Stimulated activated CD8-positive, alpha-beta memory T cell treated with anti-CD3 and anti-CD28 coated beads, Interleukin-2, amount 100 ng/mL, for 48 hours (primary cell): ENCODE measurements at regions not wholly inside any gene's neighbourhood (a gene's known extent, or its start where the extent isn't known, plus 50 kb on each side); places are given as distances from the start of the nearest gene placed in this dataset.

Experiments used
- DNase-seq, 2 donors: peaks; one replicate each; pipeline ENCODE4 v3.0.0-alpha.2; 2020; ENCODE audit warnings: low read depth in 2 of 2

GRCh38 chr10:88060762-88061161, 197.3 kb downstream of the PTEN start:
- no peak for DNase-seq

GRCh38 chr10:88062385-88062784, 199.0 kb downstream of the PTEN start:
- DNase-seq: no peak

GRCh38 chr10:88062798-88063472, 199.5 kb downstream of the PTEN start:
- no peak for DNase-seq

GRCh38 chr10:88063861-88064557, 200.6 kb downstream of the PTEN start:
- DNase-seq: no peak

GRCh38 chr10:88064608-88065382, 201.4 kb downstream of the PTEN start:
- peak in 1 of 2 donors; percentile 19 for DNase-seq

- DNase-seq: no peak
Observed at GRCh38 chr10:88065383-88066049, 202.1 kb downstream of the PTEN start.

- DNase-seq: no peak
Observed at GRCh38 chr10:88066319-88066718, 202.9 kb downstream of the PTEN start.

- DNase-seq: no peak
Observed at GRCh38 chr10:88066876-88067275, 203.5 kb downstream of the PTEN start.

GRCh38 chr10:88067737-88068136, 204.3 kb downstream of the PTEN start:
- no peak for DNase-seq

GRCh38 chr10:88069338-88069737, 205.9 kb downstream of the PTEN start:
- no peak for DNase-seq

GRCh38 chr10:88070080-88070880, 206.9 kb downstream of the PTEN start:
- no peak for DNase-seq

- DNase-seq: no peak
Observed at GRCh38 chr10:88071879-88072278, 208.5 kb downstream of the PTEN start.

- DNase-seq: no peak
Observed at GRCh38 chr10:88073682-88074081, 210.3 kb downstream of the PTEN start.

- DNase-seq: no peak
Observed at GRCh38 chr10:88074971-88075370, 211.5 kb downstream of the PTEN start.

- DNase-seq: no peak
Observed at GRCh38 chr10:88076027-88076880, 212.8 kb downstream of the PTEN start.

- DNase-seq: no peak
Observed at GRCh38 chr10:88077977-88078376, 214.6 kb downstream of the PTEN start.

- no peak for DNase-seq
Observed at GRCh38 chr10:88080213-88080612, 216.8 kb downstream of the PTEN start.

- DNase-seq: no peak
Observed at GRCh38 chr10:88081457-88082054, 218.1 kb downstream of the PTEN start.

- no peak for DNase-seq
Observed at GRCh38 chr10:88082391-88082790, 219.0 kb downstream of the PTEN start.
